Kidney glomerular epithelial cell (primary cell): ENCODE measurements at regions not wholly inside any gene's neighbourhood (a gene's known extent, or its start where the extent isn't known, plus 50 kb on each side); places are given as distances from the start of the nearest gene placed in this dataset.
A peak's percentile ranks its signal among the peaks of the same experiment; 100 is the strongest.
"Not testable (repeated sequence)": the region's sequence is repeated elsewhere in the genome, so short reads cannot be mapped to it uniquely, and the experiment has no call there.

Source experiments
- DNase-seq: peaks from one replicate; lab custom pipeline; 2025; lab: John Stamatoyannopoulos, UW

GRCh38 chr1:199448646-199449045, 578.9 kb upstream of the NR5A2 start:
- DNase-seq, result peak; percentile 76

- DNase-seq, result peak; percentile 8
Observed at GRCh38 chr1:199449221-199449620, 578.3 kb upstream of the NR5A2 start.

GRCh38 chr1:199449681-199450080, 577.8 kb upstream of the NR5A2 start:
- DNase-seq, result no peak

- DNase-seq, result no peak
Observed at GRCh38 chr1:199452627-199453026, 574.9 kb upstream of the NR5A2 start.

GRCh38 chr1:199453723-199454122, 573.8 kb upstream of the NR5A2 start:
- DNase-seq, result no peak

- no peak for DNase-seq
Observed at GRCh38 chr1:199460933-199461332, 566.6 kb upstream of the NR5A2 start.

- peak; percentile 31 for DNase-seq
Observed at GRCh38 chr1:199463521-199464127, 563.9 kb upstream of the NR5A2 start.

GRCh38 chr1:199466961-199467360, 560.5 kb upstream of the NR5A2 start:
- no peak for DNase-seq

GRCh38 chr1:199472018-199472417, 555.5 kb upstream of the NR5A2 start:
- DNase-seq, result no peak

GRCh38 chr1:199472978-199473377, 554.5 kb upstream of the NR5A2 start:
- no peak for DNase-seq

- no peak for DNase-seq
Observed at GRCh38 chr1:199474738-199475137, 552.8 kb upstream of the NR5A2 start.

GRCh38 chr1:199482426-199482825, 545.1 kb upstream of the NR5A2 start:
- DNase-seq, result no peak

- no peak for DNase-seq
Observed at GRCh38 chr1:199489594-199489993, 537.9 kb upstream of the NR5A2 start.

GRCh38 chr1:199490769-199491527, 536.6 kb upstream of the NR5A2 start:
- DNase-seq, result peak; percentile 65

- no peak for DNase-seq
Observed at GRCh38 chr1:199495432-199495831, 532.1 kb upstream of the NR5A2 start.

GRCh38 chr1:199498802-199499201, 528.7 kb upstream of the NR5A2 start:
- not testable (repeated sequence) for DNase-seq

GRCh38 chr1:199508072-199508471, 519.4 kb upstream of the NR5A2 start:
- DNase-seq, result no peak

- DNase-seq, result peak; percentile 88
Observed at GRCh38 chr1:199508653-199509052, 518.9 kb upstream of the NR5A2 start.

GRCh38 chr1:199509456-199509855, 518.1 kb upstream of the NR5A2 start:
- no peak for DNase-seq

GRCh38 chr1:199510314-199510713, 517.2 kb upstream of the NR5A2 start:
- DNase-seq, result no peak

GRCh38 chr1:199512037-199512710, 515.3 kb upstream of the NR5A2 start:
- peak; percentile 78 for DNase-seq

- DNase-seq, result no peak
Observed at GRCh38 chr1:199515261-199515660, 512.2 kb upstream of the NR5A2 start.

- DNase-seq, result no peak
Observed at GRCh38 chr1:199522338-199522737, 505.2 kb upstream of the NR5A2 start.
